Mesenchymal stem cell (in vitro differentiated cells and primary cell): ENCODE measurements at regions not wholly inside any gene's neighbourhood (a gene's known extent, or its start where the extent isn't known, plus 50 kb on each side); places are given as distances from the start of the nearest gene placed in this dataset.

Experiments used
- DNase-seq: peaks from one replicate; pipeline ENCODE4 v3.0.0-alpha.2; 2013
- H2AFZ ChIP-seq: one replicate; pipeline ENCODE4 v1.6.1; 2013; ENCODE audit warnings: low read depth, mild to moderate bottlenecking, control low read depth, inconsistent platforms, low read length, moderate library complexity
- H2AK5ac ChIP-seq: 2 replicates; pipeline ENCODE4 v1.6.1; 2013; ENCODE audit warnings: low read length, moderate library complexity, mild to moderate bottlenecking, inconsistent platforms; ENCODE audit not compliant: severe bottlenecking
- H2BK120ac ChIP-seq: one replicate; pipeline ENCODE4 v1.6.1; 2013; ENCODE audit warnings: low read depth, mild to moderate bottlenecking, inconsistent platforms, low read length, moderate library complexity
- H2BK12ac ChIP-seq, 2 experiments: one replicate each; pipeline ENCODE4 v1.6.1; 2013; ENCODE audit warnings: inconsistent platforms in 2 of 2, low read length in 2 of 2, mild to moderate bottlenecking in 2 of 2, moderate library complexity in 2 of 2, control low read depth in 1 of 2
- H2BK15ac ChIP-seq: one replicate; pipeline ENCODE4 v1.6.1; 2013; ENCODE audit warnings: mild to moderate bottlenecking, low read depth, inconsistent platforms; ENCODE audit not compliant: poor library complexity, severe bottlenecking
- H2BK5ac ChIP-seq: 2 replicates; pipeline ENCODE4 v1.6.1; 2013; ENCODE audit warnings: low read depth, mild to moderate bottlenecking, low read length, control low read depth, inconsistent platforms; ENCODE audit not compliant: poor library complexity, severe bottlenecking
- H3K14ac ChIP-seq, 2 experiments: one replicate each; pipeline ENCODE4 v1.6.1; 2013; ENCODE audit warnings: inconsistent platforms in 2 of 2, low read length in 2 of 2, control low read depth in 1 of 2, mild to moderate bottlenecking in 1 of 2, moderate library complexity in 1 of 2
- H3K18ac ChIP-seq, 2 experiments: one replicate each; pipeline ENCODE4 v1.6.1; 2013; ENCODE audit warnings: inconsistent platforms in 2 of 2, low read length in 2 of 2, control low read depth in 1 of 2, low read depth in 1 of 2, mild to moderate bottlenecking in 1 of 2
- H3K23ac ChIP-seq, 2 experiments: one replicate each; pipeline ENCODE4 v1.6.1; 2013; ENCODE audit warnings: inconsistent platforms in 2 of 2, low read length in 2 of 2, mild to moderate bottlenecking in 2 of 2, moderate library complexity in 2 of 2, control low read depth in 1 of 2
- H3K27ac ChIP-seq: 2 replicates; pipeline ENCODE4 v1.5.1; 2013; ENCODE audit warnings: mild to moderate bottlenecking, moderate library complexity, low read length, control low read depth, inconsistent platforms; ENCODE audit not compliant: poor library complexity, severe bottlenecking
- H3K27me3 ChIP-seq, 2 experiments: 2 replicates each; pipeline versions ENCODE4 v1.6.1 to v1.7.0; 2013; ENCODE audit warnings: low read length in 2 of 2, mild to moderate bottlenecking in 2 of 2, moderate library complexity in 2 of 2, control low read depth in 1 of 2, inconsistent platforms in 1 of 2; ENCODE audit not compliant: control insufficient read depth in 1 of 2, insufficient read depth in 1 of 2
- H3K36me3 ChIP-seq, 2 experiments: 2 replicates each; pipeline versions ENCODE4 v1.6.1 to v1.7.0; 2013; ENCODE audit warnings: low read length in 2 of 2, control low read depth in 1 of 2, inconsistent platforms in 1 of 2, low read depth in 1 of 2, mild to moderate bottlenecking in 1 of 2; ENCODE audit not compliant: insufficient read depth in 2 of 2, control insufficient read depth in 1 of 2
- H3K4ac ChIP-seq, 2 experiments: one replicate each; pipeline ENCODE4 v1.6.1; 2013; ENCODE audit warnings: inconsistent platforms in 2 of 2, low read length in 2 of 2, mild to moderate bottlenecking in 2 of 2, moderate library complexity in 2 of 2, control low read depth in 1 of 2, low read depth in 1 of 2
- H3K4me1 ChIP-seq: 2 replicates; pipeline ENCODE4 v1.6.1; 2013; ENCODE audit warnings: low read depth, low read length, control low read depth; ENCODE audit not compliant: control insufficient read depth, insufficient read depth
- H3K4me2 ChIP-seq: 2 replicates; pipeline ENCODE4 v1.6.1; 2013; ENCODE audit warnings: low read length, mild to moderate bottlenecking, inconsistent platforms; ENCODE audit not compliant: poor library complexity, severe bottlenecking
- H3K4me3 ChIP-seq, 2 experiments: 2 replicates each; pipeline versions ENCODE4 v1.5.1 to v1.7.0; 2013; ENCODE audit warnings: low read length in 2 of 2, mild to moderate bottlenecking in 2 of 2, control low read depth in 1 of 2, low read depth in 1 of 2; ENCODE audit not compliant: insufficient read depth in 1 of 2
- H3K79me1 ChIP-seq: replicated peaks from 2 replicates; pipeline ENCODE4 v1.6.1; 2013; ENCODE audit warnings: mild to moderate bottlenecking, control low read depth, low read length, inconsistent platforms; ENCODE audit not compliant: poor library complexity, severe bottlenecking
- H3K9ac ChIP-seq: 2 replicates; pipeline ENCODE4 v1.7.0; 2013; ENCODE audit warnings: mild to moderate bottlenecking, low read length, moderate library complexity
- H3K9me3 ChIP-seq: 2 replicates; pipeline ENCODE4 v1.7.0; 2013; ENCODE audit warnings: mild to moderate bottlenecking, low read length; ENCODE audit not compliant: control insufficient read depth
- H4K8ac ChIP-seq: one replicate; pipeline ENCODE4 v1.6.1; 2013; ENCODE audit warnings: inconsistent platforms, mild to moderate bottlenecking, low read length, moderate library complexity
- H4K91ac ChIP-seq: one replicate; pipeline ENCODE4 v1.6.1; 2013; ENCODE audit warnings: mild to moderate bottlenecking, low read length, inconsistent platforms
- WGBS: methylation state at CpG from one replicate; pipeline ENCODE4 v1.1.7; 2013; ENCODE audit warnings: mixed read lengths; 5-methylcytosine and 5-hydroxymethylcytosine counted together

GRCh38 chr22:20641198-20641892 is 132.6 kb upstream of the SERPIND1 start:
- H3K18ac ChIP-seq, result no peak overlapping the region
- H4K91ac ChIP-seq, result no peak overlapping the region
- H2AK5ac ChIP-seq, result no peak overlapping the region
- peaks cover 5% of the 10 kb centered on the region for H3K9me3 ChIP-seq
- no peak overlapping the region for H4K8ac ChIP-seq
- H3K79me1 ChIP-seq, result no peaks in the 10 kb centered on the region
- H3K27ac ChIP-seq, result no peak overlapping the region
- no peak overlapping the region for H2BK15ac ChIP-seq
- no peak overlapping the region for H2BK12ac ChIP-seq
- no peak overlapping the region for H2BK5ac ChIP-seq
- no peak for DNase-seq
- peaks cover 51 to 82% of the 10 kb centered on the region in 2 experiments for H3K27me3 ChIP-seq
- H2AFZ ChIP-seq, result no peak overlapping the region
- no peaks in the 10 kb centered on the region for H3K36me3 ChIP-seq
- 77% methylated on average over 10 of the region's 12 CpGs for WGBS
- no peaks in the 10 kb centered on the region for H3K4me1 ChIP-seq
- no peak overlapping the region for H2BK120ac ChIP-seq
- no peak overlapping the region for H3K4me3 ChIP-seq
- H3K9ac ChIP-seq, result no peak overlapping the region
- no peak overlapping the region for H3K4ac ChIP-seq
- no peak overlapping the region for H3K23ac ChIP-seq
- H3K4me2 ChIP-seq, result no peak overlapping the region
- H3K14ac ChIP-seq, result no peak overlapping the region

GRCh38 chr22:20641919-20642579 is 131.9 kb upstream of the SERPIND1 start:
- Histone ChIP-seq H3K9me3 (peaks cover 5% of the 10 kb centered on the region), H3K9ac (no peak overlapping the region), H2AK5ac (no peak overlapping the region), H3K4ac (no peak overlapping the region), H2AFZ (no peak overlapping the region), H2BK5ac (no peak overlapping the region), H4K91ac (no peak overlapping the region), H3K27me3 (peaks cover 44 to 82% of the 10 kb centered on the region in 2 experiments), H3K27ac (no peak overlapping the region), H2BK120ac (no peak overlapping the region), H3K79me1 (no peaks in the 10 kb centered on the region), H3K36me3 (no peaks in the 10 kb centered on the region), H3K23ac (no peak overlapping the region), H3K4me2 (no peak overlapping the region), H2BK12ac (no peak overlapping the region), H2BK15ac (no peak overlapping the region), H3K4me1 (no peaks in the 10 kb centered on the region), H4K8ac (no peak overlapping the region), H3K4me3 (no peak overlapping the region), H3K18ac (no peak overlapping the region), H3K14ac (no peak overlapping the region)
- WGBS, result 89% methylated on average over 4 of the region's 5 CpGs
- no peak for DNase-seq

GRCh38 chr22:20642668-20643179 is 131.2 kb upstream of the SERPIND1 start:
- Histone ChIP-seq H3K9me3 (peaks cover 5% of the 10 kb centered on the region), H4K91ac (no peak overlapping the region), H3K36me3 (no peaks in the 10 kb centered on the region), H2AFZ (no peak overlapping the region), H2AK5ac (no peak overlapping the region), H3K14ac (no peak overlapping the region), H3K18ac (no peak overlapping the region), H3K4me2 (no peak overlapping the region), H3K23ac (no peak overlapping the region), H4K8ac (no peak overlapping the region), H3K27ac (no peak overlapping the region), H3K9ac (no peak overlapping the region), H3K4me1 (no peaks in the 10 kb centered on the region), H3K4me3 (no peak overlapping the region), H2BK5ac (no peak overlapping the region), H2BK15ac (no peak overlapping the region), H3K4ac (no peak overlapping the region), H3K27me3 (peaks cover 45 to 81% of the 10 kb centered on the region in 2 experiments), H2BK12ac (no peak overlapping the region), H2BK120ac (no peak overlapping the region), H3K79me1 (no peaks in the 10 kb centered on the region)
- DNase-seq, result no peak
- 93% methylated on average over 3 of the region's 3 CpGs for WGBS

GRCh38 chr22:20644071-20644642 is 129.8 kb upstream of the SERPIND1 start:
- H3K18ac ChIP-seq, result no peak overlapping the region
- no peak overlapping the region for H2BK15ac ChIP-seq
- H3K14ac ChIP-seq, result no peak overlapping the region
- H3K27me3 ChIP-seq, result peaks cover 37 to 77% of the 10 kb centered on the region in 2 experiments
- H3K4me3 ChIP-seq, result no peak overlapping the region
- no peak overlapping the region for H4K8ac ChIP-seq
- H3K9ac ChIP-seq, result no peak overlapping the region
- H3K9me3 ChIP-seq, result peaks cover 5% of the 10 kb centered on the region
- H3K79me1 ChIP-seq, result no peaks in the 10 kb centered on the region
- no peak overlapping the region for H2AK5ac ChIP-seq
- no peak overlapping the region for H3K27ac ChIP-seq
- H3K4ac ChIP-seq, result no peak overlapping the region
- H2AFZ ChIP-seq, result no peak overlapping the region
- DNase-seq, result no peak
- H3K23ac ChIP-seq, result no peak overlapping the region
- H3K4me1 ChIP-seq, result no peaks in the 10 kb centered on the region
- no peak overlapping the region for H3K4me2 ChIP-seq
- H3K36me3 ChIP-seq, result no peaks in the 10 kb centered on the region
- no peak overlapping the region for H2BK120ac ChIP-seq
- no peak overlapping the region for H2BK5ac ChIP-seq
- no peak overlapping the region for H2BK12ac ChIP-seq
- WGBS, result 79% methylated on average over 2 of the region's 3 CpGs
- no peak overlapping the region for H4K91ac ChIP-seq
